Coronary artery (tissue), 2 donors: ENCODE measurements at regions not wholly inside any gene's neighbourhood (a gene's known extent, or its start where the extent isn't known, plus 50 kb on each side); places are given as distances from the start of the nearest gene placed in this dataset.

Experiments used
- DNase-seq: peaks from one replicate; pipeline ENCODE4 v3.0.0-alpha.2; 2017; ENCODE audit warnings: low spot score
- H3K27ac ChIP-seq, 2 donors: fragments of 200-600 bp; sonication (generic); one replicate each; pipeline ENCODE4 v1.5.1; 2016 to 2019
- H3K4me3 ChIP-seq: fragments of 200-600 bp; sonication (generic); 2 replicates; pipeline ENCODE4 v1.5.1; 2016; ENCODE audit warnings: mild to moderate bottlenecking, moderate library complexity
- CTCF ChIP-seq: fragments of 200-600 bp; sonication (generic); IDR thresholded peaks from one replicate; pipeline ENCODE4 v1.5.1; 2019; ENCODE audit warnings: antibody characterized with exemption

DNA sequence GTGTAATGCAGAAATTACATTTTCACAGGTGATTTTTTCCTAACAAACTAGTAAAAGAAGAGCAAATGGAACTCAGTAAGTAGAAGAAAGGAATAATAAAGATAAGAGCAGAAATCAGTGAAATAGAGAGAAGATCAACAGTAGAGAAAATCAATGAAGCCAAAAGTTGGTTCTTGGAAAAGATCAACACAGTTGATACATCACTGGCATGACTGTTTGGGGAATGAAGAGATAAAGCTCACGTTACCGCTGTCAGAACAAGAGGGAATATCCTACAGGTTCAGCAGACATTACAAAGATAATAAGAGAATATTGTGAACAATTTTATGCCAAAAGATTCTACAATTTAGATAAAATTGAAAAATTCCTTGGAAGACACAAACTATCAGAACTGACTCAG, 146.4 kb downstream of the ACTR3B start:
- no peak for TF ChIP-seq CTCF
- no peak overlapping the region for H3K27ac ChIP-seq
- no peak overlapping the region for H3K4me3 ChIP-seq
- no peak for DNase-seq

- no peak for TF ChIP-seq CTCF
- Histone ChIP-seq H3K27ac (no peak overlapping the region), H3K4me3 (no peak overlapping the region)
- DNase-seq = no peak
These were observed 147.7 kb downstream of the ACTR3B start for GRCh38 chr7:152907042-152907761.

DNA sequence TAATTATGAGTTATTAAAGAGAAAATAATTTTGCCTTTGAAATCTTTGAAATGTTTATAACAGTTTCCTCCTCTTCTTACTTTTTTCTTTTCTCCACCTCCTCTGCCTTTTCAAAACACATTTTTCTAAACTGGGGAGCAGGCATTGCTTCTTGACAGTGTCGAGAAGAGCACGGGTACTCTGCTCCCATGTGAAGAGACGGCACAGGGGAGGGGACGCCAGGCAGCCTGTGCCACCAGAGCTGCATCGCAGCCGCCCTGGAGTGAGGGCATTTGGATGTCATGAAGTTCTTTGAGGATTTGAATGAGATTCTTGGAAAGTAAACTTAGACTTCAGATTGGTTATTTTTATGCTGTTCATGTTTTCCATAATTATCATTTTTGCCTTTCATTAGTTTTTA, 149.7 kb downstream of the ACTR3B start:
- TF ChIP-seq CTCF = no peak
- no peak for DNase-seq
- H3K4me3 ChIP-seq = no peak overlapping the region
- no peak overlapping the region for H3K27ac ChIP-seq

- Histone ChIP-seq H3K27ac (no peak overlapping the region), H3K4me3 (no peak overlapping the region)
- DNase-seq = no peak
- no peak for TF ChIP-seq CTCF
These were observed 150.4 kb downstream of the ACTR3B start for GRCh38 chr7:152909683-152910544.

GRCh38 chr7:152910545-152911225, 151.1 kb downstream of the ACTR3B start:
- no peak for DNase-seq
- no peak for TF ChIP-seq CTCF
- H3K27ac ChIP-seq = no peak overlapping the region
- no peak overlapping the region for H3K4me3 ChIP-seq

- no peak overlapping the region for H3K4me3 ChIP-seq
- no peak for DNase-seq
These were observed 151.6 kb downstream of the ACTR3B start for GRCh38 chr7:152911226-152911560.

More at GRCh38 chr7:152911226-152911560, 151.6 kb downstream of the ACTR3B start:
- no peak overlapping the region for H3K27ac ChIP-seq
- no peak for TF ChIP-seq CTCF
